ENCODE measurements at regions not wholly inside any gene's neighbourhood (a gene's known extent, or its start where the extent isn't known, plus 50 kb on each side); places are given as distances from the start of the nearest gene placed in this dataset.
"Not testable (repeated sequence)": the region's sequence is repeated elsewhere in the genome, so short reads cannot be mapped to it uniquely, and the experiment has no call there.

DNA sequence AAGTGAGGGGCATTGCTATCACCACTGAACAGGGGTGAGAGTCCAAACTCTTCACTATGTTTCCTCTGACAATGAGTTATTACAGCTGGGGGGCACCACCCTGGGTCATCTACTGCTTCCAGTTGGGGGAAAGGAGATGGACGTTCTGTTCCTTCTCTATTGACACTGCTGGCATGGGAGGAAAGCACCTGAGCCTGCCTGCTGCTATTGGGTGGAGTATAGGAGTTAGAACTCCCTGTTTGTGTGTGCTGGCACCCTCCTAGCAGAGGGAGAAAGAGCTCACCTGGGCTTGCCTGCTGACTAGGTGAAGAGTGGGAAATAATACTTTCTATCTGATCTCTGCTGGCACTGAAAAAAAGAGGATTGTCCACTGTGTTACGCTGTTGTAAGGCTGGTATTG, 163.8 kb downstream of the MSN start:
- H3K27ac ChIP-seq (ENCODE audit: low read length), result no peak overlapping the region
- no peak overlapping the region for H3K9ac ChIP-seq (ENCODE audit: low read length)
- H3K27me3 ChIP-seq (ENCODE audit: low read depth, low read length), result no peaks in the 10 kb centered on the region
- no peaks in the 10 kb centered on the region for H3K79me2 ChIP-seq (ENCODE audit: low read length)
- TF ChIP-seq EZH2phosphoT487 (IDR thresholded peaks at IDR 0.05; ENCODE audit: low read depth), result no peak
- TF ChIP-seq, protein P1, sequence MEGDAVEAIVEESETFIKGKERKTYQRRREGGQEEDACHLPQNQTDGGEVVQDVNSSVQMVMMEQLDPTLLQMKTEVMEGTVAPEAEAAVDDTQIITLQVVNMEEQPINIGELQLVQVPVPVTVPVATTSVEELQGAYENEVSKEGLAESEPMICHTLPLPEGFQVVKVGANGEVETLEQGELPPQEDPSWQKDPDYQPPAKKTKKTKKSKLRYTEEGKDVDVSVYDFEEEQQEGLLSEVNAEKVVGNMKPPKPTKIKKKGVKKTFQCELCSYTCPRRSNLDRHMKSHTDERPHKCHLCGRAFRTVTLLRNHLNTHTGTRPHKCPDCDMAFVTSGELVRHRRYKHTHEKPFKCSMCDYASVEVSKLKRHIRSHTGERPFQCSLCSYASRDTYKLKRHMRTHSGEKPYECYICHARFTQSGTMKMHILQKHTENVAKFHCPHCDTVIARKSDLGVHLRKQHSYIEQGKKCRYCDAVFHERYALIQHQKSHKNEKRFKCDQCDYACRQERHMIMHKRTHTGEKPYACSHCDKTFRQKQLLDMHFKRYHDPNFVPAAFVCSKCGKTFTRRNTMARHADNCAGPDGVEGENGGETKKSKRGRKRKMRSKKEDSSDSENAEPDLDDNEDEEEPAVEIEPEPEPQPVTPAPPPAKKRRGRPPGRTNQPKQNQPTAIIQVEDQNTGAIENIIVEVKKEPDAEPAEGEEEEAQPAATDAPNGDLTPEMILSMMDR (IDR thresholded peaks at IDR 0.05; ENCODE audit: low read depth, low read length), result no peak
- no peak overlapping the region for H2AFZ ChIP-seq (ENCODE audit: low read depth, low read length)
- H3K36me3 ChIP-seq (replicated peaks; ENCODE audit: low read depth, low read length), result no peaks in the 10 kb centered on the region
- no peaks in the 10 kb centered on the region for H4K20me1 ChIP-seq (ENCODE audit: insufficient read depth, low read length)
- H3K4me1 ChIP-seq (ENCODE audit: low read length), result no peaks in the 10 kb centered on the region
- no peaks in the 10 kb centered on the region for H3K9me3 ChIP-seq (ENCODE audit: insufficient read depth, low read length)
- H3K4me2 ChIP-seq (ENCODE audit: low read length), result no peak overlapping the region
- H3K4me3 ChIP-seq (ENCODE audit: low read length), result no peak overlapping the region

DNA sequence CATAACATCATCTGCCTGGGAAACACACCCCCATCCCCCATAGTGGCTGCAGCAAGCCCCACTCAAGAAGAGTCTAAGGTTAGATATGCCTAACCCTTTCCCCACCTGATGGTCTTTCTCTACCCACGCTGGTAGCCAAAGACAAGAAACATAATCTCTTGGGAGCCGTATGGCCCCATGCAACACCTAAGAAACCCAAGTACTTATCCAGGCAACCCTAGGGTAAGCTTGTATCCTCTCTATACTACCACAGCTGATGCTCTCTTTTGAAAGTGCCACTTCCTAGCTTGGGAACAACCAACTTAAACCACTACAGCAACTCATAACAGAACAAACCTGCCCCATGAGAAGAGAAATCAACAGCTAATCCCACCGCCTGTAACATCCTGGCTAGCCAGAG, 161.1 kb downstream of the MSN start:
- H3K4me1 ChIP-seq (ENCODE audit: low read length), result no peaks in the 10 kb centered on the region
- TF ChIP-seq, protein P1 (IDR thresholded peaks at IDR 0.05; ENCODE audit: low read depth, low read length), result no peak
- no peak for TF ChIP-seq EZH2phosphoT487 (IDR thresholded peaks at IDR 0.05; ENCODE audit: low read depth)
- H4K20me1 ChIP-seq (ENCODE audit: insufficient read depth, low read length), result no peaks in the 10 kb centered on the region
- no peak overlapping the region for H3K9ac ChIP-seq (ENCODE audit: low read length)
- H3K4me2 ChIP-seq (ENCODE audit: low read length), result no peak overlapping the region
- H3K9me3 ChIP-seq (ENCODE audit: insufficient read depth, low read length), result no peaks in the 10 kb centered on the region
- no peak overlapping the region for H2AFZ ChIP-seq (ENCODE audit: low read depth, low read length)
- H3K4me3 ChIP-seq (ENCODE audit: low read length), result no peak overlapping the region
- H3K79me2 ChIP-seq (ENCODE audit: low read length), result no peaks in the 10 kb centered on the region
- no peaks in the 10 kb centered on the region for H3K36me3 ChIP-seq (replicated peaks; ENCODE audit: low read depth, low read length)
- no peaks in the 10 kb centered on the region for H3K27me3 ChIP-seq (ENCODE audit: low read depth, low read length)
- no peak overlapping the region for H3K27ac ChIP-seq (ENCODE audit: low read length)

DNA sequence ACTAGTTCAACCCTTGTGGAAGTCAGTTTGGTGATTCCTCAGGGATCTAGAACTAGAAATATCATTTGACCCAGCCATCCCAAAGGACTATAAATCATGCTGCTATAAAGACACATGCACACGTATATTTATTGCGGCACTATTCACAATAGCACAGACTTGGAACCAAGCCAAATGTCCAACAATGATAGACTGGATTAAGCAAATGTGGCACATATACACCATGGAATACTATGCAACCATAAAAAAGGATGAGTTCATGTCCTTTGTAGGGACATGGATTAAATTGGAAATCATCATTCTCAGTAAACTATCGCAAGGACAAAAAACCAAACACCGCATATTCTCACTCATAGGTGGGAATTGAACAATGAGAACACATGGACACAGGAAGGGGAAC, 157.8 kb downstream of the MSN start:
- not testable (repeated sequence) for H3K27ac ChIP-seq (ENCODE audit: low read length); H3K9me3 ChIP-seq (ENCODE audit: insufficient read depth, low read length); H3K4me2 ChIP-seq (ENCODE audit: low read length); H3K79me2 ChIP-seq (ENCODE audit: low read length); H3K4me1 ChIP-seq (ENCODE audit: low read length); H3K9ac ChIP-seq (ENCODE audit: low read length); H2AFZ ChIP-seq (ENCODE audit: low read depth, low read length); H3K4me3 ChIP-seq (ENCODE audit: low read length); H3K27me3 ChIP-seq (ENCODE audit: low read depth, low read length); H3K36me3 ChIP-seq (replicated peaks; ENCODE audit: low read depth, low read length); H4K20me1 ChIP-seq (ENCODE audit: insufficient read depth, low read length)

DNA sequence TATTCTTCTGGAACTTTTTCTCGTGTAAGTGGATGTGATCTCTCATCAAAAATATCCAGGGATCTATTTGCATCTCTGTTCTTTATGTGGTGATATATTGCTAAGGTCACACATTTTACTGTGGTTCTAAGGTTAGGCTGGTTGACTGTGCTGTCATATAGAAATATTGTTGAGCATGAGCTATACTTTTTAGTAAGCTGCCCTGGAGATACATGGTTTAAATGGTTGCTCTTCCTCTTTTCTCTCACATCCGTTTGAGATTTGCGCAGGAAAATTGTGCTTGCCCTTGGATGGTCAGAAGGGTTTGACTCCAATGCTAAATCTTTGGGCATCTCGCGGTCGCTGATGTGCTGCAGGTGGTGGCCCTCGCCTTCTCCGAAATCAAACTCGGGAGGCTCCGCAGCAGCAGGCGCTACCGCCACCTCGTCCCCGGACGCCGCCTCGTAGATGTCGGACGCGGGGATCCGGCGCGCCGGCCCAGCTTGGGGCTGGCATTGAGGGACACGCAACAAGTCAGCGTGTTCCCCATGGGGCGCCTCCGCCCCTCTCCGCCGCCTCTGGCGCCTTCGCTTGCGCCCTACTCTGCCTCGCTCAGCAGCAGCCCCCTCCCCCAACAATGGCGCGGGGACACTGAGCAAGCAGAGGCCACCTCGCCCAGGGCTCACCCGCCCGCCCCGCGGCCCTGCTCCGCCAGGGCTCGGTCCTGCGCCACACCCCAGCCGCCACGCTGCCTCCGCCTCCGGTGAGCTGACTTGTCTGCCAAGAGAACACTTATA, 154.5 kb downstream of the MSN start:
- H3K9ac ChIP-seq (ENCODE audit: low read length), result no peak overlapping the region
- no peak overlapping the region for H3K27ac ChIP-seq (ENCODE audit: low read length)
- H3K79me2 ChIP-seq (ENCODE audit: low read length), result no peaks in the 10 kb centered on the region
- H3K4me3 ChIP-seq (ENCODE audit: low read length), result no peak overlapping the region
- no peaks in the 10 kb centered on the region for H3K4me1 ChIP-seq (ENCODE audit: low read length)
- no peak for TF ChIP-seq EZH2phosphoT487 (IDR thresholded peaks at IDR 0.05; ENCODE audit: low read depth)
- TF ChIP-seq, protein P1 (IDR thresholded peaks at IDR 0.05; ENCODE audit: low read depth, low read length), result no peak
- no peak overlapping the region for H3K4me2 ChIP-seq (ENCODE audit: low read length)
- H3K27me3 ChIP-seq (ENCODE audit: low read depth, low read length), result 0 out of 2 replicates have a peak, but pooled peaks cover 4% of the 10 kb centered on the region
- H3K36me3 ChIP-seq (replicated peaks; ENCODE audit: low read depth, low read length), result no peaks in the 10 kb centered on the region
- H3K9me3 ChIP-seq (ENCODE audit: insufficient read depth, low read length), result no peaks in the 10 kb centered on the region
- no peak overlapping the region for H2AFZ ChIP-seq (ENCODE audit: low read depth, low read length)
- H4K20me1 ChIP-seq (ENCODE audit: insufficient read depth, low read length), result no peaks in the 10 kb centered on the region

DNA sequence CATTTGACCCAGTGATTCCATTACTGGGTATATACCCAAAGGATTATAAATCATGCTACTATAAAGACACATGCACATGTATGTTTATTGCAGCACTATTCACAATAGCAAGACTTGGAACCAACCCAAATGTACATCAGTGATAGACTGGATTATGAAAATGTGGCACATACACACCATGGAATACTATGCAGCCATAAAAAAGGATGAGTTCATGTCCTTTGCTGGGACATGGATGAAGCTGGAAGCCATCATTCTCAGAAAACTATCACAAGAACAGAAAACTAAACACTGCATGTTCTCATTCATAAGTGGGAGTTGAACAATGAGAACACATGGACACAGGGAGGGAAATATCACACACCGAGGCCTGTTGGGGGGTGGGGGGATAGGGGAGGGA, 152.5 kb downstream of the MSN start:
- not testable (repeated sequence) for H3K4me1 ChIP-seq (ENCODE audit: low read length); H3K9ac ChIP-seq (ENCODE audit: low read length); H3K4me2 ChIP-seq (ENCODE audit: low read length); H3K27me3 ChIP-seq (ENCODE audit: low read depth, low read length); H3K9me3 ChIP-seq (ENCODE audit: insufficient read depth, low read length); H3K36me3 ChIP-seq (replicated peaks; ENCODE audit: low read depth, low read length); H3K4me3 ChIP-seq (ENCODE audit: low read length); H2AFZ ChIP-seq (ENCODE audit: low read depth, low read length); H3K27ac ChIP-seq (ENCODE audit: low read length); H4K20me1 ChIP-seq (ENCODE audit: insufficient read depth, low read length); H3K79me2 ChIP-seq (ENCODE audit: low read length)
